Fibroblast of the aortic adventitia (primary cell): ENCODE measurements at regions not wholly inside any gene's neighbourhood (a gene's known extent, or its start where the extent isn't known, plus 50 kb on each side); places are given as distances from the start of the nearest gene placed in this dataset.
"Not testable (repeated sequence)": the region's sequence is repeated elsewhere in the genome, so short reads cannot be mapped to it uniquely, and the experiment has no call there.

Experiments used
- DNase-seq: peaks from one replicate; pipeline ENCODE4 v3.0.0-alpha.2; 2010; ENCODE audit warnings: low read depth
- H3K4me3 ChIP-seq: 2 replicates; pipeline ENCODE4 v1.5.1; 2011; ENCODE audit warnings: low read depth, mild to moderate bottlenecking, control low read depth, low read length, moderate library complexity
- TF ChIP-seq, protein P1 (sequence below): IDR thresholded peaks from 2 replicates; pipeline ENCODE4 v1.5.1; 2011; ENCODE audit warnings: mild to moderate bottlenecking, low read length, control low read depth, inconsistent platforms; ENCODE audit not compliant: insufficient read depth

DNA sequence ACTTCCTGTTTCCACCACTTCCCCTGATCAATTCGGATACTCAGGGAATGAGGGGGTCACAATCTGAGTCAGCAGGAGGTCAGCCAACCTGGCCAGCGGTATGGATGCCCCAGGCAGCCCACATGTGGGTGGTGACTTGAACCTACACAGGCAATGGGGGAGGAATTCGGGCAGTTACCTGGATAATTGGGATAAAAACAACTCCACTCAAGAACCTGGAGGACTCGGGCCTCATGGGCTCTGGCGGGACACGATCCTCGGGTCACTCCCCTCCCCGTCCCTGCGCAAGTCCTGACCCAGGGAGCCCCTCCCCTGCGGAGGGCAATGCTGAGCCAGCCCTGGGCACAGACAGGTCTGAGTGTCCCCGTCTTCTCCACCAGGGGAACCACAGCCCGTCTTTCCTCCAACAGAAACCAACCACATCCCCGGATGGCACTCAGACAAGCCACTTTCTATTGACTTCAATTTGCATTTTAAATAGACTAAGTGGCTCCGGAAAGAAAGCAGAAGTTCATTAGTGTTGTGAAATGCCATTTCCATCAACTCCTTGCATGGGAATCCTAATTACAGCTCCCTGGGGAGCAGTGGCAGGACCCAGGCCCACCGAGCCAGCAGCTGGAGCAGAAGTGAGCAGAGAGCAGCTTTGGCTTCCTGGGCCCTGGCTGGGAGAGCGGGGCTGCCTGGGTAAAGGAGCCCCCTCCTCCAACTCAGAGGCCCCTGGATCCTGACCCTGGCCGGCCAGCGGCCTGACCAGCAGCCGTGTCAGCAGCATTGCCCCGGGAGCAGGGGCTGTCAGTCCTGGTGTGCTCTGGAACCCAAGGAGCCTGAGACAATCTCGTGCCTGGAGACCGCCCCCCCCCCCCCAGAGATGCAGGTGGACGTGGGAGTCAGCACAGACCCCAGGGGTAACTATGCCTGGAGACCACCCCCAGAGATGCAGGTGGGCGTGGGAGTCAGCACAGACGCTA is 374.1 kb downstream of the ADGRD1 start:
- H3K4me3 ChIP-seq: no peak overlapping the region
- no peak for DNase-seq
- TF ChIP-seq, protein P1, sequence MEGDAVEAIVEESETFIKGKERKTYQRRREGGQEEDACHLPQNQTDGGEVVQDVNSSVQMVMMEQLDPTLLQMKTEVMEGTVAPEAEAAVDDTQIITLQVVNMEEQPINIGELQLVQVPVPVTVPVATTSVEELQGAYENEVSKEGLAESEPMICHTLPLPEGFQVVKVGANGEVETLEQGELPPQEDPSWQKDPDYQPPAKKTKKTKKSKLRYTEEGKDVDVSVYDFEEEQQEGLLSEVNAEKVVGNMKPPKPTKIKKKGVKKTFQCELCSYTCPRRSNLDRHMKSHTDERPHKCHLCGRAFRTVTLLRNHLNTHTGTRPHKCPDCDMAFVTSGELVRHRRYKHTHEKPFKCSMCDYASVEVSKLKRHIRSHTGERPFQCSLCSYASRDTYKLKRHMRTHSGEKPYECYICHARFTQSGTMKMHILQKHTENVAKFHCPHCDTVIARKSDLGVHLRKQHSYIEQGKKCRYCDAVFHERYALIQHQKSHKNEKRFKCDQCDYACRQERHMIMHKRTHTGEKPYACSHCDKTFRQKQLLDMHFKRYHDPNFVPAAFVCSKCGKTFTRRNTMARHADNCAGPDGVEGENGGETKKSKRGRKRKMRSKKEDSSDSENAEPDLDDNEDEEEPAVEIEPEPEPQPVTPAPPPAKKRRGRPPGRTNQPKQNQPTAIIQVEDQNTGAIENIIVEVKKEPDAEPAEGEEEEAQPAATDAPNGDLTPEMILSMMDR: no peak

DNA sequence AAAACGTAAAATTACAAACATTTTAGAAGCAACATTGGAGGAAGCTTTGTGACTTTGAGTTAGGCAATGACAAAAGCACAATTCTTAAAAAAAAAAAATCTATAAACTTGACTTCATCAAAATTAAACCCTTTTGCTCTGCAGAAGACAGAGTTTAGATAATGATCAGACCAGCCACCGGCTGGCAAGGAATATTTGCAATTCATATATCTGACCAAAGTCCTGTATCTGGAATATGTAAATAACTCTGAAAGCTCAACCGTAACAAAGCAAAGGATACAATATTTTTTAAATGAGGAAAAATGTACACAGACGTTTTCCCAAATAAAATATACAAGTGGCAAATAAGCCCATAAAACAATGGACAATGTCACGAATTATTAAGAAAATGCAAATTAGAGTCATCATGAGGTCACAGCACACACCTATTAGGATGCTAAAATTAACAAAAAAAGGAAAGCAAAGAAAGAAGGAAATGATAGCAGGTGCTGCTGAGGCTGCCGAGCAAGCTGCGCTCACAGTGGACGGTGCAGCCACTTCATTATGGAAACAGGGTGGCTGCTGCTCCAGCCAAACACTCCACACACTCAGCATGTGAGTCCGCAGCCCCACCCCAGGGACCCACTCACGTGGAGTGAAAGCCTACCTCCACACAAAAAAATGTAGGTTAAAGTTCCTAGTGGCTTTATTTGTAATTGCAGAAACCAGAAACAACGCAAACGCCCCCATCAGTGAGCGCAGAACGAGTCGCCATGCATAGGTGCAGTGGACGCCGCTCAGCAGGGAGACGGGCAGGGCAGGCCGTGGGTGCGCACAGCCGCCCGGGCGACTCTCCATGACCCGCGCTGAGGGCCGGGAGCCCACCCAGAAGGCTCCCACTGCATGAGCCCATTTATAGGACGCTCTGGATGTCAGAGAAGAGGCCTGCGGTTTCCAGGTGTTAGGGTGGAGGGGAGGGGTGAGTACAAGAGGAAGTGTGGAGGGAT is 375.4 kb downstream of the ADGRD1 start:
- not testable (repeated sequence) for DNase-seq

DNA sequence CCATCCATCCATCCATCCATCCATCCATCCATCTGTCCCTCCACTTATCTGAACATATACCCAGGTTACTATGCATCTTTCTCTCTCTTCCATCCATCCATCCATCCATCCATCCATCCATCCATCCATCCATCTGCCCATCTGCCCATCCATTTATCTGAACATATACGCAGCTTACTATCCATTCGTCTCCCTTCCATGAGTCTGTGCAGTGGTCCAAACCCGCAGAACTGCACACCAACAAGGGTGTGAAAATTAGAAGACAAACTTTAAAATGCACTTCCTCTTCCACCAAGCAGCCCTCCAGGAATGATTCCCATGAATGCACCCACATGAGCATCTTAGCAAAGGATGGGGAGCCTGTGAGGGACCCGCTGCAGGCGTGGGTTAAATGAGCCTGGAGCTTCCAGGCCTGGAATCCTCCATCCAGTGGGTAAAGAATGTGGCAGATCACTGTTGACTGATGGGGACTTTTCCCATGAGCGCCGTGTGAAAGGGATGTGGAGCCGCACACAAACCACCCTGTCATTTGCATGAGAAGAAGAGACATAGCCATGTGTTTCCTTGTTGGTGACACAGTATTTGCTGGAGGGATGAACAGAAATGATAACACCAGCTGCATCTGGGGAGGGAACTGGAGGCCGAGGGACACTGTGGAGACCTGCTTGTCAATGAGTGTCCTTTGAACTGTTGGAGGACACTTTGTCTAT is 376.6 kb downstream of the ADGRD1 start:
- DNase-seq: no peak
- no peak overlapping the region for H3K4me3 ChIP-seq
- TF ChIP-seq, protein P1: no peak

More for the DNA sequence above, 375.4 kb downstream of the ADGRD1 start:
- not testable (repeated sequence) for H3K4me3 ChIP-seq

DNA sequence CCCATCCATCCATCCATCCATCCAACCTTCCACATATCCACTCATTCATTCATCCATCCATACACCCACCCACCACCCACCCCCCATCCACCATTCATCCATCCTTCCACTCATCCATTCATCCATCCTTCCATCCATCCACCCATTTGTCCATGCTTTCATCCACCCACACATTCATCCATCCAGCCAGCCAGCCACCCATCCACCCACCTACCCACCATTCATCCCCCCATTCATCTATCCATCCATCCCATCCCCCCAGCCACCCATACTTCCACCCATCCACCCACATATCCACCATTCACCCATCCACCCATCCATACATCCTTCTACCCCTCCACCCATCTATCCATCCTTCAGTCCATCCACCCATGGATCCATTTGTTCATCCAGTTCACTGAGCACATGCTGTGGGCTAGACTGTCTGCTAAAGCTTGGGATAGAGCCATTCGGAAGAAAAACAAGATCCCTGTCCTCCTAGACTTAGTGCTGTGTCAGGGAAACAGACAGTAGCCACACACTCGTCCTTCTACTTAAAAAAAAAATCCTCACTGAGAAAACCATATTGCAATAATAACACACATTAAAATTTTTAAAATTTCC is 377.5 kb downstream of the ADGRD1 start:
- no peak for DNase-seq

DNA sequence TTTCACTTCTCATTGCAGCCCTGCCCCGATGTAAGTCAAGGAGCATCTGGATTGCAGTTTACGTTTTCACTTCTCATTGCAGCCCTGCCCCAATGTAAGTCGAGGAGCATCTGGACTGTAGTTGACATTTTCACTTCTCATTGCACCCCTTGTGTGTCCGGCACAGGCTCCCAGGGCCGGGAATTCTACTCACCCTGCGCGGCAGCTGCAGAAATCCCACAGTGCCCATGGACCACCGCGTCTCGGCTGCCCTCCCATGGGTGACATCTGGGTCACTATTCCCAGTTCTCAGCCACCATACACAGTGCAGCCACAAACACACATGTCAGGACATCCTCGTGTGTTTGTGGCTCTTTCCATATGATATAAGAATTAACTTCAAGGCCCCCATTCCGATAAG is 378.5 kb downstream of the ADGRD1 start:
- DNase-seq: no peak
- TF ChIP-seq, protein P1: no peak
- no peak overlapping the region for H3K4me3 ChIP-seq

More for the DNA sequence above, 377.5 kb downstream of the ADGRD1 start:
- TF ChIP-seq, protein P1: no peak
- H3K4me3 ChIP-seq: no peak overlapping the region

DNA sequence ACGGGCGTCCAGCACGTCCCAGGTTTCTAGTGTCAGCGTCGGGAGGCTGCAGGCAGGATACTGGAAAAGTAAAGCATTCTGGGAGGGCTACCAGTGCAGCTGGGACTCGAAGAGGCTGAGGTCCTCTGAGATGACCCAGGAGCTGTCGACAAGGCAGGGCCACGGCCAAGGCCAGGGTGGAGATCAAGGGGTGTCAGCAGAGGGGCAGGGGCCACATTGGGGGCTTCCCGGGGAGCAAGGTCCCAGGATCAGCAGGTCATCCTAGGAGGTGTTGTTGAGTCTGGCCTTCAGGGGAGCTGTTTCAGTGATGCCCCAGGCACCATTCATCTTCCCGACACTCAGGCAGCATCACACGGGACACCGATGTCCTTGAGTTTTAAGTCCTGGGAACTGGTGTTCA is 377.8 kb upstream of the SFSWAP start:
- TF ChIP-seq, protein P1: no peak
- H3K4me3 ChIP-seq: no peak overlapping the region

More for the DNA sequence above, 377.8 kb upstream of the SFSWAP start:
- DNase-seq: no peak
